ENCODE measurements at regions not wholly inside any gene's neighbourhood (a gene's known extent, or its start where the extent isn't known, plus 50 kb on each side); places are given as distances from the start of the nearest gene placed in this dataset.

DNA sequence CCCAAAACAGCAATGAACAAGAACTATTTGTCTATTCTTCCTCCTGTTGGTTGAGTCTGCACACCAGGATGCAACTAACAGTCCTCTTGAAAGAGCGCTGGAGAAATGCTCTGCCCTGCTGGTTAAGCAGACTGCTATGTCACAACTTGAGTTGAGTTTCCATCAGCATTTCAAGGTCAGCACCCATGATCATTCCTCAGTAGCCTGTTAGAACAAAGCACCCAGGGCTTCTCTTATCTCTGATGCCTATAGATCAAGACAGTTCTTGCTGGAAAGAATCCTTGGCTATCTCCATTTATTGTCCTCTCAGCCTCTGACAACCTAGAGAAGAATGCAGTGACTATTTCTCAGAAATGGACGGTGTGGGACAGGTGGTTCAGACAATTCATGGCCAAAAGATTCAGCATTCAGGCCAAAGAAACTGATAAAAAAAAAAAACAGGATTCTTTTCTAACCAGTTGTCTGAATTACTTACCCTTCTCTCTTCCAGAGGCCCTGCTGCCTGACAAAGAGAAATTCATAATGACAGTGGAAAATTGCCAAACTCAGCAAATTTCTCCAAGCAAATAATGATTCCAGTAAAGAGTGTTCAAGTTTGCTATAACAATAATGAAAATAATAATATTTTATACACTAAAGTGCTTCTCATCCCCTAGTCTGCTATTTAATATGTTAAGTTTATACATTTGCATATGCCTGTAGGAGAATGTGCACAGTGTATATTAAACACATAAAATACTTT lies 306.7 kb downstream of the EMP1 start:
- TF ChIP-seq, protein P1, sequence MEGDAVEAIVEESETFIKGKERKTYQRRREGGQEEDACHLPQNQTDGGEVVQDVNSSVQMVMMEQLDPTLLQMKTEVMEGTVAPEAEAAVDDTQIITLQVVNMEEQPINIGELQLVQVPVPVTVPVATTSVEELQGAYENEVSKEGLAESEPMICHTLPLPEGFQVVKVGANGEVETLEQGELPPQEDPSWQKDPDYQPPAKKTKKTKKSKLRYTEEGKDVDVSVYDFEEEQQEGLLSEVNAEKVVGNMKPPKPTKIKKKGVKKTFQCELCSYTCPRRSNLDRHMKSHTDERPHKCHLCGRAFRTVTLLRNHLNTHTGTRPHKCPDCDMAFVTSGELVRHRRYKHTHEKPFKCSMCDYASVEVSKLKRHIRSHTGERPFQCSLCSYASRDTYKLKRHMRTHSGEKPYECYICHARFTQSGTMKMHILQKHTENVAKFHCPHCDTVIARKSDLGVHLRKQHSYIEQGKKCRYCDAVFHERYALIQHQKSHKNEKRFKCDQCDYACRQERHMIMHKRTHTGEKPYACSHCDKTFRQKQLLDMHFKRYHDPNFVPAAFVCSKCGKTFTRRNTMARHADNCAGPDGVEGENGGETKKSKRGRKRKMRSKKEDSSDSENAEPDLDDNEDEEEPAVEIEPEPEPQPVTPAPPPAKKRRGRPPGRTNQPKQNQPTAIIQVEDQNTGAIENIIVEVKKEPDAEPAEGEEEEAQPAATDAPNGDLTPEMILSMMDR (IDR thresholded peaks at IDR 0.05; ENCODE audit: low read depth, low read length) = no peak
- no peak for DNase-seq (ENCODE audit: extremely low read depth, low read depth)

GRCh38 chr12:13499008-13499407 lies 302.5 kb downstream of the EMP1 start:
- no peak for DNase-seq (ENCODE audit: extremely low read depth, low read depth)
- TF ChIP-seq, protein P1 (IDR thresholded peaks at IDR 0.05; ENCODE audit: low read depth, low read length) = no peak

DNA sequence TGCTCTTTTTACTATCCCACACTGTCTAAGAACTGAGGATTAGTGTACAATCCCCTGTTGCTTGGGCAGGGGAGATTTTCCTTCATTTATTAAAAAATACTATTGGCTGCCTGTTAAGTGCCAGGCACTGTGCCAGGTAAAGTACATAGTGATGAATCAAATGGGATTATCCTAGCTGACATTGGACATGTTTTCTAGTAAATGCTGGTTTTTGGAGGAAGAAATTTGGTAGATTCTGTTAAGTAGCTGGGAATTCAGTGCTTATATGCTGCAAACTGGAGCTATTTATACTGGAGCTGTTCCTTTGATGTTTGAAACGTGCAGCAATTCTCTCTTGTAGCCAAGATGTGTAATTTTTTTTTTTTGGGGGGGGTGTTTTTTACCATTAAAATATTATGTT lies 299.6 kb downstream of the EMP1 start:
- TF ChIP-seq, protein P1 (IDR thresholded peaks at IDR 0.05; ENCODE audit: low read depth, low read length) = no peak
- DNase-seq (ENCODE audit: extremely low read depth, low read depth) = no peak

DNA sequence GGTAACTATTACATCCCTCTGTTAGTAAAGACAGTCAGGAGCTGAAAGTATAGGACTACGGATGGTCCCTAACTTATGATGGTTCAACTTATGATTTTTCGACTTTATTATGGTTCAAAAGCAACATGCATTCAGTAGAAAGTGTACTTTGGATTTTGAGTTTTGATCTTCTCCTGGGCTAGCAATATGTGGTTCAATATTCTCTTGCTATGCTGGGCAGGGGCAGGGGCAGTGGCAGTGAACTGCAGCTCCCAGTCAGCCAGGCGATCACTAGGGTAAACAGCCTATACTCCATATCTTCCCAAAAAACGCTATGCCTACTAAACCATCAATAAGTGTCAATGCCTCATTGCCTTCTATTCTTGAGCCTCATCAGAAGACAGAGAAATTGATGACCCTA lies 292.7 kb downstream of the EMP1 start:
- TF ChIP-seq, protein P1 (IDR thresholded peaks at IDR 0.05; ENCODE audit: low read depth, low read length) = no peak
- no peak for DNase-seq (ENCODE audit: extremely low read depth, low read depth)

DNA sequence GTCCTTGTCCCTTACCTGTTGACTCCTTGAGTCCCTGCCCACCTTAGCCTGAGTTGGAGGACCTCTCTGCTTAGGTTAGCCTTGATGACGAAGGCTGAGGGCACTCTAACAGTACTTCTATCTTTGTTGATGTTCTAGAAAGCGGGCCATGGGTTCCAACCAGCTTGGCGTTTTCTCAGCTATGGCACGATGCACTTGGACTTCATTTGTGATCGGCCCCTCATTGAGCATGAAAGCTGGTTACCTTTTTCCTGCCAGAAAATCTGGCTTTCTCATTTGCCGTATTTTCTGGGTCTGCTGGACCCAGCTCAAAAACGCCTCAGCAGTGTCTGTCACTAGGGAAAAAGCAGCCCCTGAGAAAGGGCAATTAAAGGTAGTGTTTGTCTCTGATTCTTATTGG lies 290.8 kb downstream of the EMP1 start:
- TF ChIP-seq, protein P1 (IDR thresholded peaks at IDR 0.05; ENCODE audit: low read depth, low read length) = no peak
- DNase-seq (ENCODE audit: extremely low read depth, low read depth) = no peak

GRCh38 chr12:13486794-13487193 lies 290.3 kb downstream of the EMP1 start:
- no peak for DNase-seq (ENCODE audit: extremely low read depth, low read depth)
- TF ChIP-seq, protein P1 (IDR thresholded peaks at IDR 0.05; ENCODE audit: low read depth, low read length) = no peak

DNA sequence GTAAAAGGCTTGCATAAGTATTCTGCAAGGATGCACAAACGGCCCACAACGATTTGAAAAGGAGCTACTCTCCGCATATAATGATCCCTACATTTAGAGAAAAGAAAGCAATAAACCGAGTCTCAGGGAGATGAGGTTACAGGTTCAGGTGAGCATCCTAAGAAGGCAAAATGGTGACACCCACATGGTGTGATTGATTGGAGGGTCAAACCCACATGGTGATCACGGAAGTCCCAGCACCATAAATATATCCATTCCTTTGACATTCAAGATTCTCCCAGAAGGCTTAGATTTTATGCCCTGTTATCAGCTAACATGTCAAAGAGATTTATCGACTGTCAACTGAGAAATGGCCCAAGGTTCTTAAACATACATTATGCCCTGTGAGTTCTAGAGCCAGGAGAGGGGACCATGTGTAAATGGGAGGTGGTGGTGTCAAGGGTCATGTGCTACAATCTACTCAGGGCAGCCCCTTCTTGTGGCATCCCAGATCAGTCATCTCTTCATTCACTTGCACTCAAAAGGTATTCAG lies 282.2 kb downstream of the EMP1 start:
- TF ChIP-seq, protein P1 (IDR thresholded peaks at IDR 0.05; ENCODE audit: low read depth, low read length) = no peak
- no peak for DNase-seq (ENCODE audit: extremely low read depth, low read depth)
